GM12878 (cell line): ENCODE measurements at regions not wholly inside any gene's neighbourhood (a gene's known extent, or its start where the extent isn't known, plus 50 kb on each side); places are given as distances from the start of the nearest gene placed in this dataset.

Source experiments
- ATAC-seq: fragments of 200-7000 bp; cut with Tn5 transposase; 3 replicates; pipeline ENCODE4 v1.9.1; 2020; ENCODE audit warnings: mild to moderate bottlenecking, moderate library complexity
- BruUV-seq: library from RNA; stranded (reverse); fragments of 400-500 nt; replicated peaks from 2 replicates; lab custom pipeline; 2021; lab: Mats Ljungman, UMichigan
- CTCF ChIA-PET: fragments of 300-600 bp; sonication (Branson Sonifier 250); formaldehyde crosslinking; extraction: SDS; loops from one replicate; lab custom pipeline; 2021; ENCODE audit warnings: inconsistent platforms; lab: Yijun Ruan, JAX
- POLR2A ChIA-PET: fragments of 350-600 bp; formaldehyde crosslinking; extraction: SDS; loops from one replicate; lab custom pipeline; 2021; ENCODE audit warnings: inconsistent platforms; lab: Charles Lee
- RAD21 ChIA-PET: fragments of 300-600 bp; sonication (Branson Sonifier 250); formaldehyde crosslinking; loops from one replicate; lab custom pipeline; 2023; ENCODE audit warnings: antibody characterized with exemption; ENCODE audit not compliant: unreplicated experiment; lab: Charles Lee
- SMC1A ChIA-PET: fragments of 300-600 bp; sonication (Branson Sonifier 250); formaldehyde crosslinking; loops from one replicate; lab custom pipeline; 2023; ENCODE audit not compliant: unreplicated experiment, uncharacterized antibody; lab: Charles Lee
- DNase-seq: peaks from one replicate; pipeline ENCODE4 v3.0.0-alpha.2; 2011; ENCODE audit warnings: low read depth, low spot score
- FAIRE-seq: peaks from 3 replicates; lab custom pipeline; 2011; peaks lifted over from hg19 to GRCh38; lab: Jason Lieb, UNC
- H2AFZ ChIP-seq: 2 replicates; pipeline ENCODE4 v1.6.0; 2011; ENCODE audit warnings: low read depth, low read length, control low read depth; ENCODE audit not compliant: control insufficient read depth
- H3K27ac ChIP-seq: 2 replicates; pipeline ENCODE4 v1.5.1; 2011; ENCODE audit warnings: control low read depth; ENCODE audit not compliant: control insufficient read depth, insufficient read depth
- H3K27me3 ChIP-seq, 2 experiments: replicated peaks in 1 of 2; 2 replicates each; pipeline versions ENCODE4 v1.6.0 to v1.6.1; 2011; ENCODE audit warnings: low read length in 1 of 2; ENCODE audit not compliant: control insufficient read depth in 2 of 2, insufficient read depth in 2 of 2
- H3K36me3 ChIP-seq, 2 experiments: 2 replicates each; pipeline ENCODE4 v1.5.1; 2011; ENCODE audit warnings: low read length in 1 of 2; ENCODE audit not compliant: control insufficient read depth in 2 of 2, insufficient read depth in 2 of 2
- H3K4me1 ChIP-seq: 2 replicates; pipeline ENCODE4 v1.6.1; 2011; ENCODE audit warnings: mild to moderate bottlenecking, low read length, moderate library complexity, mixed read lengths; ENCODE audit not compliant: control insufficient read depth, insufficient read depth
- H3K4me2 ChIP-seq: 2 replicates; pipeline ENCODE4 v1.6.0; 2011; ENCODE audit warnings: control low read depth; ENCODE audit not compliant: control insufficient read depth, insufficient read depth
- H3K4me3 ChIP-seq: fragments of 200-600 bp; sonication (generic); 2 replicates; pipeline ENCODE4 v1.5.1; 2016
- H3K79me2 ChIP-seq: 2 replicates; pipeline ENCODE4 v1.6.0; 2011; ENCODE audit warnings: low read length; ENCODE audit not compliant: control insufficient read depth, insufficient read depth
- H3K9ac ChIP-seq: 2 replicates; pipeline ENCODE4 v1.8.0; 2011; ENCODE audit warnings: low read length, control low read depth, mixed read lengths; ENCODE audit not compliant: control insufficient read depth, insufficient read depth
- H3K9me3 ChIP-seq: replicated peaks from 3 replicates; pipeline ENCODE4 v1.5.1; 2011; ENCODE audit warnings: mild to moderate bottlenecking, low read length; ENCODE audit not compliant: control insufficient read depth, insufficient read depth
- H4K20me1 ChIP-seq: 2 replicates; pipeline ENCODE4 v1.6.0; 2011; ENCODE audit not compliant: control insufficient read depth, insufficient read depth
- ATF3 ChIP-seq: IDR thresholded peaks from 2 replicates; pipeline ENCODE4 v1.6.1; 2011; ENCODE audit warnings: low read depth, mild to moderate bottlenecking, low read length, moderate library complexity, borderline replicate concordance; ENCODE audit errors: extremely low read depth
- BCL11A ChIP-seq: IDR thresholded peaks from 2 replicates; pipeline ENCODE4 v1.6.1; 2011; ENCODE audit warnings: low read depth, low read length
- BMI1 ChIP-seq: fragments of 450-650 bp; IDR thresholded peaks from 2 replicates; pipeline ENCODE4 v1.6.1; 2016; ENCODE audit warnings: mild to moderate bottlenecking, moderate library complexity, borderline replicate concordance
- BRCA1 ChIP-seq: IDR thresholded peaks from 2 replicates; pipeline ENCODE4 v1.6.1; 2011; ENCODE audit warnings: low read depth, low read length, improper control_type of control experiment
- CREM ChIP-seq: IDR thresholded peaks from 2 replicates; pipeline ENCODE4 v1.6.1; 2014; ENCODE audit warnings: antibody characterized with exemption, low read depth
- IRF3 ChIP-seq: fragments of 450-650 bp; IDR thresholded peaks from 2 replicates; pipeline ENCODE4 v1.6.1; 2014; ENCODE audit warnings: mild to moderate bottlenecking
- IRF4 ChIP-seq: IDR thresholded peaks from 2 replicates; pipeline ENCODE4 v1.6.1; 2011; ENCODE audit warnings: low read depth, low read length
- KDM1A ChIP-seq: fragments of 200-600 bp; sonication (generic); IDR thresholded peaks from 2 replicates; pipeline ENCODE4 v1.6.1; 2016; ENCODE audit warnings: borderline replicate concordance
- RAD21 ChIP-seq: IDR thresholded peaks from 2 replicates; pipeline ENCODE4 v1.6.1; 2011; ENCODE audit warnings: mild to moderate bottlenecking, low read depth, low read length, moderate library complexity; ENCODE audit not compliant: insufficient read depth
- RB1 ChIP-seq: fragments of 450-650 bp; formaldehyde crosslinking; IDR thresholded peaks from 2 replicates; pipeline ENCODE4 v1.6.1; 2017; ENCODE audit warnings: mild to moderate bottlenecking, borderline replicate concordance
- REST ChIP-seq: IDR thresholded peaks from 2 replicates; pipeline ENCODE4 v1.6.1; 2012; ENCODE audit warnings: mild to moderate bottlenecking, low read depth, low read length
- SMAD1 ChIP-seq: fragments of 450-650 bp; IDR thresholded peaks from 2 replicates; pipeline ENCODE4 v1.6.1; 2018; ENCODE audit warnings: mild to moderate bottlenecking, low read depth; ENCODE audit not compliant: partially characterized antibody
- SMARCA5 ChIP-seq: fragments of 450-650 bp; IDR thresholded peaks from 2 replicates; pipeline ENCODE4 v1.6.1; 2017; ENCODE audit warnings: mild to moderate bottlenecking
- TARDBP ChIP-seq: IDR thresholded peaks from 2 replicates; pipeline ENCODE4 v1.6.1; 2016; ENCODE audit warnings: borderline replicate concordance
- TCF3 ChIP-seq: IDR thresholded peaks from 2 replicates; pipeline ENCODE4 v1.6.1; 2012; ENCODE audit warnings: low read depth, mild to moderate bottlenecking, low read length, borderline replicate concordance; ENCODE audit not compliant: insufficient read depth
- USF1 ChIP-seq: IDR thresholded peaks from 2 replicates; pipeline ENCODE4 v1.6.1; 2011; ENCODE audit warnings: borderline replicate concordance, low read depth, mild to moderate bottlenecking, moderate library complexity, mixed read lengths, low read length; ENCODE audit not compliant: insufficient read depth; ENCODE audit errors: extremely low read length
- USF2 ChIP-seq: IDR thresholded peaks from 2 replicates; pipeline ENCODE4 v1.6.1; 2011; ENCODE audit warnings: low read depth, low read length, improper control_type of control experiment, borderline replicate concordance
- WRNIP1 ChIP-seq: IDR thresholded peaks from 2 replicates; pipeline ENCODE4 v1.6.1; 2011; ENCODE audit warnings: low read depth, low read length, improper control_type of control experiment, borderline replicate concordance
- ZNF384 ChIP-seq: IDR thresholded peaks from 2 replicates; pipeline ENCODE4 v1.6.1; 2012; ENCODE audit warnings: low read depth, mild to moderate bottlenecking, low read length, improper control_type of control experiment, borderline replicate concordance
- ZZZ3 ChIP-seq: IDR thresholded peaks from 2 replicates; pipeline ENCODE4 v1.6.1; 2011; ENCODE audit warnings: low read depth; ENCODE audit not compliant: control insufficient read depth, insufficient read length
- WGBS: methylation state at CpG from one replicate; pipeline ENCODE4 v1.1.6; 2016; ENCODE audit warnings: low lambda C conversion rate; ENCODE audit not compliant: insufficient replicate concordance, insufficient coverage; ENCODE audit errors: missing lambda C conversion rate; 5-methylcytosine and 5-hydroxymethylcytosine counted together
- in situ Hi-C: fragments of 300-500 bp; cut with MboI; formaldehyde crosslinking; loops from 9 replicates; pipeline ENCODE4 v1.14.3; 2018; ENCODE audit warnings: mixed read lengths
- intact Hi-C: fragments of 100-400 bp; cut with micrococcal nuclease; formaldehyde crosslinking; loops from one replicate; pipeline ENCODE4 v1.14.2; 2022; ENCODE audit not compliant: unreplicated experiment

- no peak for FAIRE-seq
Measured at GRCh38 chr1:214740471-214740870, 137.5 kb downstream of the CENPF start.

More at GRCh38 chr1:214740471-214740870, 137.5 kb downstream of the CENPF start:
- no peaks in the 10 kb centered on the region for H3K36me3 ChIP-seq
- SMC1A ChIA-PET: no interaction called here
- no peak overlapping the region for H3K27ac ChIP-seq
- CTCF ChIA-PET: no interaction called here
- in situ Hi-C loops: no loop called here
- no peaks in the 10 kb centered on the region for H4K20me1 ChIP-seq
- H2AFZ ChIP-seq: no peak overlapping the region
- WGBS: 0% methylated on average over 2 of the region's 2 CpGs
- no peak for ATAC-seq
- DNase-seq: no peak
- BruUV-seq: no TSS peak
- H3K4me3 ChIP-seq: no peak overlapping the region
- H3K9me3 ChIP-seq: no peaks in the 10 kb centered on the region
- RAD21 ChIA-PET: no interaction called here
- no peak overlapping the region for H3K9ac ChIP-seq
- no peaks in the 10 kb centered on the region for H3K27me3 ChIP-seq
- intact Hi-C loops: no loop called here
- H3K4me1 ChIP-seq: no peaks in the 10 kb centered on the region
- H3K4me2 ChIP-seq: no peak overlapping the region
- no peaks in the 10 kb centered on the region for H3K79me2 ChIP-seq
- TF ChIP-seq IRF3: no peak
- TF ChIP-seq ATF3: no peak
- TF ChIP-seq BCL11A: no peak
- no peak for TF ChIP-seq SMAD1
- no peak for TF ChIP-seq CREM
- no peak for TF ChIP-seq BRCA1
- no peak for TF ChIP-seq IRF4
- no peak for TF ChIP-seq ZNF384
- TF ChIP-seq TCF3: no peak
- TF ChIP-seq TARDBP: no peak
- no peak for TF ChIP-seq KDM1A
- TF ChIP-seq WRNIP1: no peak
- TF ChIP-seq RAD21: no peak
- no peak for TF ChIP-seq BMI1
- no peak for TF ChIP-seq RB1
- TF ChIP-seq REST: no peak
- TF ChIP-seq ZZZ3: no peak
- no peak for TF ChIP-seq USF2
- TF ChIP-seq SMARCA5: no peak
- TF ChIP-seq USF1: no peak
- TF ChIP-seq, all 136 proteins: peak for 0
- POLR2A ChIA-PET: no interaction called here
